SK-N-SH treated with all-trans-retinoic acid at 6 μM for 48 hours (cell line): ENCODE measurements at regions not wholly inside any gene's neighbourhood (a gene's known extent, or its start where the extent isn't known, plus 50 kb on each side); places are given as distances from the start of the nearest gene placed in this dataset.

Experiments used
- ATAC-seq: fragments of 200-7000 bp; cut with Tn5 transposase; 3 replicates; pipeline ENCODE4 v1.9.1; 2020; ENCODE audit warnings: mild to moderate bottlenecking, moderate library complexity
- ARNTL ChIP-seq: fragments of 450-650 bp; formaldehyde crosslinking; IDR thresholded peaks from 2 replicates; pipeline ENCODE4 v1.5.0; 2020; ENCODE audit warnings: low read depth, mild to moderate bottlenecking, moderate library complexity, borderline replicate concordance
- CSDC2 ChIP-seq: fragments of 250-450 bp; sonication (Bioruptor Pico); IDR thresholded peaks from 2 replicates; pipeline ENCODE4 v1.5.0; 2020; ENCODE audit warnings: mild to moderate bottlenecking, moderate library complexity
- CSRNP3 ChIP-seq: fragments of 250-450 bp; sonication (Bioruptor Pico); IDR thresholded peaks from 2 replicates; pipeline ENCODE4 v1.5.1; 2021; ENCODE audit warnings: mild to moderate bottlenecking, moderate library complexity
- ESRRG ChIP-seq: fragments of 250-450 bp; sonication (Bioruptor Pico); IDR thresholded peaks from 2 replicates; pipeline ENCODE4 v1.6.1; 2021; ENCODE audit warnings: mild to moderate bottlenecking
- GLIS3 ChIP-seq: fragments of 250-450 bp; sonication (Bioruptor Pico); IDR thresholded peaks from 2 replicates; pipeline ENCODE4 v1.5.0; 2020; ENCODE audit warnings: mild to moderate bottlenecking, moderate library complexity
- OSR1 ChIP-seq: fragments of 250-450 bp; sonication (Bioruptor Pico); IDR thresholded peaks from 2 replicates; pipeline ENCODE4 v1.8.0; 2022; ENCODE audit warnings: moderate library complexity, mild to moderate bottlenecking, inconsistent platforms
- PATZ1 ChIP-seq: fragments of 250-450 bp; sonication (Bioruptor Pico); IDR thresholded peaks from 2 replicates; pipeline ENCODE4 v1.8.0; 2020; ENCODE audit warnings: mild to moderate bottlenecking, moderate library complexity, borderline replicate concordance
- POU6F1 ChIP-seq: fragments of 250-450 bp; sonication (Bioruptor Pico); IDR thresholded peaks from 2 replicates; pipeline ENCODE4 v1.8.0; 2021; ENCODE audit warnings: low read depth, mild to moderate bottlenecking, moderate library complexity, borderline replicate concordance
- PPARA ChIP-seq: fragments of 250-450 bp; sonication (Bioruptor Pico); IDR thresholded peaks from 2 replicates; pipeline ENCODE4 v1.5.0; 2020; ENCODE audit warnings: mild to moderate bottlenecking, borderline replicate concordance
- RARB ChIP-seq: fragments of 250-450 bp; sonication (Bioruptor Pico); IDR thresholded peaks from 2 replicates; pipeline ENCODE4 v1.8.0; 2021; ENCODE audit warnings: mild to moderate bottlenecking, moderate library complexity
- SNAI2 ChIP-seq: fragments of 250-450 bp; sonication (Bioruptor Pico); IDR thresholded peaks from 2 replicates; pipeline ENCODE4 v1.5.0; 2020; ENCODE audit warnings: mild to moderate bottlenecking, moderate library complexity
- TCF4 ChIP-seq: fragments of 250-450 bp; sonication (Bioruptor Pico); IDR thresholded peaks from 2 replicates; pipeline ENCODE4 v1.8.0; 2021; ENCODE audit warnings: mild to moderate bottlenecking, moderate library complexity, borderline replicate concordance
- TOX ChIP-seq: fragments of 250-450 bp; sonication (Bioruptor Pico); IDR thresholded peaks from 2 replicates; pipeline ENCODE4 v1.8.0; 2021; ENCODE audit warnings: mild to moderate bottlenecking, moderate library complexity, borderline replicate concordance
- TSHZ2 ChIP-seq: fragments of 250-450 bp; sonication (Bioruptor Pico); IDR thresholded peaks from 2 replicates; pipeline ENCODE4 v1.5.0; 2020; ENCODE audit warnings: mild to moderate bottlenecking, moderate library complexity
- ZC3H10 ChIP-seq: fragments of 250-450 bp; sonication (Bioruptor Pico); IDR thresholded peaks from 2 replicates; pipeline ENCODE4 v1.5.1; 2021; ENCODE audit warnings: mild to moderate bottlenecking, moderate library complexity
- ZFP3 ChIP-seq: fragments of 250-450 bp; sonication (Bioruptor Pico); IDR thresholded peaks from 2 replicates; pipeline ENCODE4 v1.5.0; 2020; ENCODE audit warnings: mild to moderate bottlenecking, moderate library complexity
- ZFP30 ChIP-seq: fragments of 450-650 bp; formaldehyde crosslinking; IDR thresholded peaks from 2 replicates; pipeline ENCODE4 v1.5.0; 2022; ENCODE audit warnings: mild to moderate bottlenecking, moderate library complexity
- ZNF565 ChIP-seq: fragments of 450-650 bp; formaldehyde crosslinking; conservative IDR thresholded peaks from 2 replicates; pipeline ENCODE4 v1.5.0; 2020; ENCODE audit warnings: low read depth, mild to moderate bottlenecking, moderate library complexity
- ZNF8 ChIP-seq: fragments of 450-650 bp; formaldehyde crosslinking; IDR thresholded peaks from 2 replicates; pipeline ENCODE4 v1.5.0; 2020; ENCODE audit warnings: mild to moderate bottlenecking, moderate library complexity

DNA sequence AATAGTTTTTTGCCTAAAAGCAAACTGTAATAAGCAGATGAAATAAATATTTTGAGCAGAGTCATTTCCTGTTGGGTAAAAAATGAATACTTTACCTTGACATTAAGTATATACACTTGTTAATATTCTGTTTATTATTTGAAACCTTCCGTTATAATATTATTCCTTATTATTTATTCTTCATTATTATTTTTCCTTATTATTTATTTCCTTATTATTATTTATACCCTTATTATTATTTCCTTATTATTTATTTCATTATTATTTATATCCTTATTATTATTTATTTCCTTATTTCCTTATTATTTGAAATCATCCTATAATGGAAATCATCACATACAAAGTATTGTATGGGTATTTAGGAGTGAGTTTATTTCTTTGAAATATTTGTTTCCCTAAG lies 232.2 kb upstream of the RBBP8 start:
- ATAC-seq = no peak
- TF ChIP-seq TCF4 (no peak), ZNF565 (CRISPR knock-in tag) (no peak), ZC3H10 (CRISPR knock-in tag) (no peak), CSRNP3 (CRISPR knock-in tag) (no peak), ARNTL (CRISPR knock-in tag) (no peak)

GRCh38 chr18:22701326-22701725 lies 231.8 kb upstream of the RBBP8 start:
- ATAC-seq = no peak
- TF ChIP-seq OSR1 (CRISPR knock-in tag) = no peak
- no peak for TF ChIP-seq ZFP3 (CRISPR knock-in tag)
- TF ChIP-seq TOX (CRISPR knock-in tag) = no peak
- TF ChIP-seq SNAI2 (CRISPR knock-in tag) = no peak
- TF ChIP-seq ZNF8 = no peak
- no peak for TF ChIP-seq POU6F1 (CRISPR knock-in tag)
- no peak for TF ChIP-seq GLIS3 (CRISPR knock-in tag)
- no peak for TF ChIP-seq ZFP30 (CRISPR knock-in tag)
- TF ChIP-seq ZC3H10 (CRISPR knock-in tag) = no peak
- no peak for TF ChIP-seq PATZ1 (CRISPR knock-in tag)
- no peak for TF ChIP-seq ESRRG
- no peak for TF ChIP-seq ARNTL (CRISPR knock-in tag)
- no peak for TF ChIP-seq RARB (CRISPR knock-in tag)
- no peak for TF ChIP-seq ZNF565 (CRISPR knock-in tag)
- no peak for TF ChIP-seq CSDC2
- TF ChIP-seq TSHZ2 (CRISPR knock-in tag) = no peak

DNA sequence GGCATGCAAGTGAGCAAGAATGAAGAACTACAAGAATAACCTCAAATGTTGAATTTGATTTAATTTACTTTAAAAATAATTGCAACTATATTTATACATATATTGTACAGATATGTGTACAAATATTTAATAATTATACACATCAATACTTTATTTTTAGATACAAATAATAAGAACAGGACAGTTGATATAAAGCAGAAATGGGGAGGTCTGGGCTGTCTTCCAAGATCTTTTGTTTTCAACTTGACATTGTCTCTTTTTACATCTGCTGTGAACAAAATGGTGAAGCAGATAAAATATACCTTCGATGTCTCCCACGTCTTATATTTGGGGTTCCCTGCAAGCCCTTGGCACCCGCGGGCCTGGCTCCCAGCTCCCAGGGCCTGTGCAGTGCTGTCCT lies 231.3 kb upstream of the RBBP8 start:
- TF ChIP-seq PPARA (CRISPR knock-in tag) = no peak
- no peak for TF ChIP-seq PATZ1 (CRISPR knock-in tag)
- ATAC-seq = no peak

- ATAC-seq = no peak
- TF ChIP-seq PATZ1 (CRISPR knock-in tag) (no peak), OSR1 (CRISPR knock-in tag) (no peak), ZNF565 (CRISPR knock-in tag) (no peak), TOX (CRISPR knock-in tag) (no peak), ESRRG (no peak), CSRNP3 (CRISPR knock-in tag) (no peak)
Observed at GRCh38 chr18:22702806-22703205, 230.3 kb upstream of the RBBP8 start.
